ENCODE measurements at regions not wholly inside any gene's neighbourhood (a gene's known extent, or its start where the extent isn't known, plus 50 kb on each side); places are given as distances from the start of the nearest gene placed in this dataset.

GRCh38 chr16:85173981-85174751 is 61.9 kb upstream of the CIBAR2 start:
- DNase-seq = peak; percentile 94

GRCh38 chr16:85174871-85175723 is 62.8 kb upstream of the CIBAR2 start:
- DNase-seq = peak; percentile 44

- no peak for DNase-seq
These were observed 63.5 kb upstream of the CIBAR2 start for GRCh38 chr16:85175724-85176233.

GRCh38 chr16:85176541-85177447 is 64.5 kb upstream of the CIBAR2 start:
- peak; percentile 38 for DNase-seq

- no peak for DNase-seq
These were observed 65.2 kb upstream of the CIBAR2 start for GRCh38 chr16:85177448-85177846.

GRCh38 chr16:85178006-85178591 is 65.8 kb upstream of the CIBAR2 start:
- DNase-seq = no peak

GRCh38 chr16:85178596-85178995 is 66.3 kb upstream of the CIBAR2 start:
- no peak for DNase-seq

- no peak for DNase-seq
These were observed 67.2 kb upstream of the CIBAR2 start for GRCh38 chr16:85179344-85180046.

GRCh38 chr16:85180047-85180826 is 68.0 kb upstream of the CIBAR2 start:
- DNase-seq = no peak

GRCh38 chr16:85180827-85181738 is 68.8 kb upstream of the CIBAR2 start:
- DNase-seq = no peak

- no peak for DNase-seq
These were observed 69.5 kb upstream of the CIBAR2 start for GRCh38 chr16:85181739-85182129.

GRCh38 chr16:85182286-85182685 is 70.0 kb upstream of the CIBAR2 start:
- DNase-seq = no peak

GRCh38 chr16:85182774-85183173 is 70.5 kb upstream of the CIBAR2 start:
- no peak for DNase-seq

- no peak for DNase-seq
These were observed 71.3 kb upstream of the CIBAR2 start for GRCh38 chr16:85183564-85183963.

- no peak for DNase-seq
These were observed 72.1 kb upstream of the CIBAR2 start for GRCh38 chr16:85184404-85184803.

GRCh38 chr16:85185303-85186100 is 73.2 kb upstream of the CIBAR2 start:
- no peak for DNase-seq

- peak; percentile 55 for DNase-seq
These were observed 74.7 kb upstream of the CIBAR2 start for GRCh38 chr16:85187002-85187401.

GRCh38 chr16:85187447-85187846 is 75.2 kb upstream of the CIBAR2 start:
- DNase-seq = no peak

GRCh38 chr16:85187886-85188285 is 75.6 kb upstream of the CIBAR2 start:
- no peak for DNase-seq
